ENCODE measurements at regions not wholly inside any gene's neighbourhood (a gene's known extent, or its start where the extent isn't known, plus 50 kb on each side); places are given as distances from the start of the nearest gene placed in this dataset.

DNA sequence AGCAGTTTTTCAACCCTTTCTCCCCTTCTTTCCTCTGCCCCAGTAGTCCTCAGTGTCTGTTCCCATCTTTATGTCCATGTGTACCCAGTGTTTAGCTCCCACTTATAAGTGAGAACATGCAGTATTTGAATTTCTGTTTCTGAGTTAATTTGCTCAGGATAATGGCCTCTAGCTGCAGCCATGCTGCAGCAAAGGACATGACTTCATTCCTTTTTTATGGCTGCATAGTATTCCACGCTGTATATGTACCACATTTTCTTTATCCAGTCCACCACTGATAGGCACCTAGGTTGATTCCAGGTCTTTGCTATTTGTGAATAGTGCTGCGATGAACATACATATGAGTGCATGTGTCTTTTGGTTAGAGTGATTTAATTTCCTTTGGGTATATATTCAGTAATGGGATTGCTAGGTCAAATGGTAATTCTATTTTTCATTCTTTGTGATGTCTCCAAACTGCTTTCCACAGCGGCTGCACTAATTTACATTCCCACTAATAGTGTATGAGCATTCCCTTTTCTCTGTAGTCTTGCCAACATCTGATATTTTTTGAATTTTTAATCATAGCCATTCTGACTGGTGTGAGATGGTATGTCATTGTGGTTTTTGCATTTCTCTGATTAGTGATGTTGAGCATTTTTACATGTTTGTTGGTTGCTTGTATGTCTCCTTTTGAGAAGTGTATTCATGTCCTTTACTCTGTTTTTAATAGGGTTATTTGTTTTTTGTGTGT lies 54.6 kb upstream of the ANK2 start:
- Histone ChIP-seq H3K9me3 (no peaks in the 10 kb centered on the region), H3K27ac (no peak overlapping the region), H3K4me1 (no peaks in the 10 kb centered on the region), H3K4me3 (no peak overlapping the region), H3K27me3 (no peaks in the 10 kb centered on the region), H3K36me3 (no peaks in the 10 kb centered on the region)
- TF ChIP-seq, protein P1, sequence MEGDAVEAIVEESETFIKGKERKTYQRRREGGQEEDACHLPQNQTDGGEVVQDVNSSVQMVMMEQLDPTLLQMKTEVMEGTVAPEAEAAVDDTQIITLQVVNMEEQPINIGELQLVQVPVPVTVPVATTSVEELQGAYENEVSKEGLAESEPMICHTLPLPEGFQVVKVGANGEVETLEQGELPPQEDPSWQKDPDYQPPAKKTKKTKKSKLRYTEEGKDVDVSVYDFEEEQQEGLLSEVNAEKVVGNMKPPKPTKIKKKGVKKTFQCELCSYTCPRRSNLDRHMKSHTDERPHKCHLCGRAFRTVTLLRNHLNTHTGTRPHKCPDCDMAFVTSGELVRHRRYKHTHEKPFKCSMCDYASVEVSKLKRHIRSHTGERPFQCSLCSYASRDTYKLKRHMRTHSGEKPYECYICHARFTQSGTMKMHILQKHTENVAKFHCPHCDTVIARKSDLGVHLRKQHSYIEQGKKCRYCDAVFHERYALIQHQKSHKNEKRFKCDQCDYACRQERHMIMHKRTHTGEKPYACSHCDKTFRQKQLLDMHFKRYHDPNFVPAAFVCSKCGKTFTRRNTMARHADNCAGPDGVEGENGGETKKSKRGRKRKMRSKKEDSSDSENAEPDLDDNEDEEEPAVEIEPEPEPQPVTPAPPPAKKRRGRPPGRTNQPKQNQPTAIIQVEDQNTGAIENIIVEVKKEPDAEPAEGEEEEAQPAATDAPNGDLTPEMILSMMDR (IDR thresholded peaks at IDR 0.05), result no peak
- intact Hi-C loops (cut with DNase I), result no loop called here
- ATAC-seq (no peak), DNase-seq (no peak)
